ENCODE measurements at regions not wholly inside any gene's neighbourhood (a gene's known extent, or its start where the extent isn't known, plus 50 kb on each side); places are given as distances from the start of the nearest gene placed in this dataset.

DNA sequence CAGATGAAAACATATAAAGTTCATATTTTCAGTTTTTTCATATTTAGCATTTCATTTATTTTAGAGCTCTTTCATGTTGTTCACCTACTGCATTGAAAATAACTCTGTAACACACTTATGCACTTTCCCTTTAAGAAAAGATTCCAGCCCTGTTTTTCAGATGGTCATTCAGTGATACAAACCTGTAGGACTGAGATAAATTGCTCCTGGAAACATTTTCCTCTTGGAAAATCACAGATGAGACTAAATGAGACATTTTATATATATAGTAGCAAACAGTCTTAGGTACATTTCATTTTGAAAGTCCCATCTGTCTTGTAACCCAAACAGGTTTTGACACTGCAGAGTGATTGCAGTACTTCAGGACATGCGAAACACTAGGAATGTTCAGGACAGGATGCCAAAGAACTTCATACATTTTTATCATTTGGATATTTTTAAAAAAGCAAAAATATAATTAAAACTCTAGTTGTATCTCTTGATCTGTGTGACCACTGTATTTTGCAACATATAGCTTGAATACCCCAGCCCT is 412.4 kb downstream of the MTX2 start:
- no peak for DNase-seq (ENCODE audit: low read depth)

- DNase-seq (ENCODE audit: low read depth) = no peak
These were observed 413.0 kb downstream of the MTX2 start for GRCh38 chr2:176682278-176682677.

GRCh38 chr2:176683618-176684111 is 414.4 kb downstream of the MTX2 start:
- DNase-seq (ENCODE audit: low read depth) = no peak

GRCh38 chr2:176685908-176686307 is 416.7 kb downstream of the MTX2 start:
- DNase-seq (ENCODE audit: low read depth) = no peak

DNA sequence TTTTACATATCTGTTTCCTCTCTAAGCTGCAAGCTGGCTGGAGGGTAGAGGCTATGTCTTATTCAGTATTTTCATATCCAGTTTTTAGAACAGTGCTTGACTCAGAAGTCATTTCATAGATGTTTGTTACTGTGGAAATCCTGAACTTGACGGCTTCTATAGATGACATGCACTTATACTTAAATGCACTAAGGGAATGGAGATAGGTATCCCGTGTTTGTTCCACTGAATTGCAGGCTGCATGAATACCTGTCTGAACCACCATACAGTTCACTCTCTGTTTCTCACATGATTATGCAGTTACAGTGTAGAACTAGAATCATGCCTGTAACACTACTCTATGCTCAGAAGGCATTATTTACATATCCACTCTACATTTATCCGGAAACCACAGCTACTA is 417.1 kb downstream of the MTX2 start:
- DNase-seq (ENCODE audit: low read depth) = no peak

DNA sequence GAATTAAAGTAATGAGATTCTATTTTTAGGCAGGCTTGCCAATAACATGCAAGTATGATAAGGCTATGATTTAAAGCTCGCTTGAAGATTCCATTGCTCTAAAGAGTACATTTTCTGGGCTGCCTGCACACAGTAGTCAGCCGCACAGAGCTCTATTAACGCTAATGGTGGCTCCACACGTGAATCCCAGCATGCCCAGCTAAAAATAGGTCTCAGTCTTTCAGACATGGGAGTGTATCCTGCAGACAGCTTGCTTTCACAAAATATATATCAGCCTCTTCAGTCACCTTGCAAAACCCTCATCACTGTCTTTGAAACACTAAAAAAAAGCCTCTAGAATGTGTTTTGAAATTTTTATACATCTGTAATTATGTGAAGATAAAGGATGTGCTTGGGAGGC is 418.1 kb downstream of the MTX2 start:
- DNase-seq (ENCODE audit: low read depth) = no peak

DNA sequence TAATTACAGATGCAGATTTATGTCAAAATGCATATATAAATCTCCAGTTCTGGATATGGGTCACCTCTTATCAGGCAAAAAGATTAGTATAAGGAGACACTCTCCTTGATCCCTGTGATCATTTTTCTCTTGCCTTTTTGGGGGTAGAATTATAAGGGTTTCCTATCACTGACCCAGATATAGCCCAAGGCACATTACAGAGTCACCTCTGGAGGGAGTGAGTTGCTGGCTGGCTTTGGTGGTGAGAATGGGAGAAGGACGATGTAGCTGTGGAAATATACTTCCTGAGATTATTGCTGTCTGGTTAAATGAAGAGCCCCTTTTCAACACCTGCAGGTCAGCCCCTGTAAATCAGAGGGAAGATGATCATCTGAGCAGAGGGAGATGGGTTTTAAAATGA is 418.7 kb downstream of the MTX2 start:
- DNase-seq (ENCODE audit: low read depth) = no peak

DNA sequence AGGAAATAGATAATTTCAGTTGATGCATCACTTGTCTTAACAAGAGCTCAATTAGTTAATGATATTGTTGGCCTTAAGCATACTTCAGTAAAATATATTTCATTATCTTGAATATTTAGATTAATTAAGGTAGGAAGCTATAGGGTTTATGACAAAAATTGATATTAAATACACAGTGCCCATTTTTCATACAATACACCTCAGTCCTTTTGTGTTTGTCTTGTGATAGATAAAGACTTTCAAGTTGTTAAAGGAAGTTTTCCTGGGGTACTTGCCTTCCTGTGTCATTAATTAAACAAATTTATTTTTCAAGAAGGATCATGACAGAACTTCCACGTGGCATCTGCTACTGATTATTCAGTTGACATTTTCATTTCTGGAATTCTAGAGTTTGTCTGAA is 420.5 kb downstream of the MTX2 start:
- no peak for DNase-seq (ENCODE audit: low read depth)

- no peak for DNase-seq (ENCODE audit: low read depth)
These were observed 422.2 kb downstream of the MTX2 start for GRCh38 chr2:176691471-176691870.

GRCh38 chr2:176692533-176692932 is 423.3 kb downstream of the MTX2 start:
- DNase-seq (ENCODE audit: low read depth) = no peak

- no peak for DNase-seq (ENCODE audit: low read depth)
These were observed 429.9 kb downstream of the MTX2 start for GRCh38 chr2:176699098-176699497.

DNA sequence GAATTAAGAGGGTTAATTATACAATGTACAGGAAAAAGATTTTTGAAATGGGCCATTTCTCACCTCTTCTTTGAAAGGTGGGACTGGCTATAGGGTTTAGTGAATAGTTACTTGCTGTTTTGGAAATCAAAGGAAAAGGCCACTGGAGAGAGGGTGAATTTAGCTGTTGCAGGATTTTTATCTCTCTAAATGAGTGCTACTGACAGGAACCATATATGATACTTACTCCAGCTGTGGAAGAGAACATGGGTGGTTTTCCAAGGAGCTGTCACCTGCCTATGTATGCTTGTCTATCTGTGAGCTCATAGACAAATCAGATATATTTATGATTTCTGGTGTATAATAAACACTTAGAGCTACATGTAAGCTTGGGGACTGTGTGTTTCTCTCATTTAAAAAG is 430.4 kb downstream of the MTX2 start:
- DNase-seq (ENCODE audit: low read depth) = no peak

- no peak for DNase-seq (ENCODE audit: low read depth)
These were observed 432.9 kb downstream of the MTX2 start for GRCh38 chr2:176702131-176702530.

DNA sequence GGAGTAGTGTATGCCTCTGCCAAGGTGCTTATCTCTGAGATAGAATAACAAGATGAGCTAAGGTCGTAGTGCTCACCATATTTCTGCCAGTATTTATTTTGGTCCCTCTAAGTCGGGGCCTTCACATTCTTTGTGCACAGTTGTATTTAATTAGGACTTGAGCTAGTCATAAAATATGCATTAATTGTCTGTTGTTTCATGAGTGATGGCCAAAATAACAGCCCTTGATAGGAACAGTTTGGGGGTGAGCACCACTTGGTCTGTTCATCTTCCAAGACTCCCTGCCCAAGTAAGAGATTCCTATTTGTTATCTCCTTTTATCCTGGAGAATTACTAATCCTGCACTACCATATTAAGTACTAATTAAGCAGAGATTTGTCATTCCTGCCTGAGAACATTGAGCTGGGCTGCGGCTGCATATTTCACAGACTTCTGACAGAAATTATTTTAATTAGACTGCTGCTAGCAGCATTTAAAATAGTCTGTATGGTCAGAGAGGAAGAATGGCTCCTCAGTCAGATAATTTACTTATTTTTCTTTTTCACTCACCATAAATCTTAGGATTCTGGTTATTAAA is 435.1 kb downstream of the MTX2 start:
- no peak for DNase-seq (ENCODE audit: low read depth)

- DNase-seq (ENCODE audit: low read depth) = no peak
These were observed 440.1 kb downstream of the MTX2 start for GRCh38 chr2:176709149-176709951.

GRCh38 chr2:176709991-176710390 is 440.7 kb downstream of the MTX2 start:
- no peak for DNase-seq (ENCODE audit: low read depth)

DNA sequence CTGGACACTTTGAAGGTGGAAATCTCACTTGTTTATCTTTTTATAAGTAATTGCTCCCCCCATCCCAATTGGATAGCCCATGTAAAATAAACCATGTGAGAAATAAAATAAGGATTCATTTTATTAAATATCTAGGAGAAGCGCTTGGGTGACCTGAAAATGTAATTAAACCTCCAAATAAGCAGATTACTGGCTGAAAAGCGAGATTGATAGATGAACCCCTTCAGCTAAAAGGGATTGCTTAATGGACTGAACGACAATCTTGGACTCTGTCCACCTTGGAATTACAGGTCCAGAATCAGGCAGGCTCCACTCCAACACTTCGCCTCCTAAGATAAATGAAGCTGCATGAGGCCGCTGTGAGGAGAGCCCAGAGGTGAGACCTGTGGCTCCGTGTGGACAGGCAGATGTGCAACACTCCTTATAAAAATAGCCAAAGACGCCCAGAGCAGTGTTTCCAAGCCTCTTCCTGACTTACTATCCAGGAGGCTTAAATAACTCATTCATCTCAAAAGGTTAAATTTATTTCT is 441.5 kb downstream of the MTX2 start:
- no peak for DNase-seq (ENCODE audit: low read depth)

DNA sequence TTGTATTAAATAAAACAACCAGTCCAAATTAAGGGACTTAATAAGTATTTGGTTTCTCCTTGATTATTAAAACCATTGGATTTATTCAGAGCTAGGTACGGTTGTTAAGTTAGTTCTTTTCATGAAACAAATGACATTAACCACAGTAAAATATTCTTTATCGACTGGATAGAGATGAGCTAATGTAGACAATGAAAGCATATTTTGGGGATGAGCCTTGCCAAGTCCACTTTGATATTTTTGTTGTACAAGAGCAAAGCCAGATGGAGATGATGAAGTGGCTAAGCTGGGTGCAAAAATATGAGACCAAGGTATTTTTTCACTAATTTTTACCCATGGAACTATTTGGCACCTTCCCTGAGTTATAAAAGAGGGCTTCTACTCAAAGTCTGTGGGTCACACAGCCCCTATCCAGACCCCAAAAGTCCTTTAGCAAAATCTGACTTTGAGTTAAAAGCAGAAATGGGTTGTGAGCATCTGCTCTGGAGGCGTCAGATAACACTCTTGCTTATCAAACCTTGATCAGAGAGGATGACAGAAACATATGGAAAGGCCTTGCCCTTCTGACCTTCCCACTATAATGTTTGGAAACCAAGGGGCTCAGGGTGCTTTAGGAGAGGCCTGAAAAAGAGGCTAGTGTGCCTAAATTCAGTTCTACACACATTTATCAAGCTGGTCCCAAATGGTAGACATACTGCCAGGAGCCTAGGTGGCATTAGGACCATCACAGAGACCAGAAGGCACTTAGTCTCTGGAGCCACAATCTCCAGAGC is 456.8 kb downstream of the MTX2 start:
- DNase-seq (ENCODE audit: low read depth) = no peak

- DNase-seq (ENCODE audit: low read depth) = no peak
These were observed 458.5 kb downstream of the MTX2 start for GRCh38 chr2:176727696-176728095.

DNA sequence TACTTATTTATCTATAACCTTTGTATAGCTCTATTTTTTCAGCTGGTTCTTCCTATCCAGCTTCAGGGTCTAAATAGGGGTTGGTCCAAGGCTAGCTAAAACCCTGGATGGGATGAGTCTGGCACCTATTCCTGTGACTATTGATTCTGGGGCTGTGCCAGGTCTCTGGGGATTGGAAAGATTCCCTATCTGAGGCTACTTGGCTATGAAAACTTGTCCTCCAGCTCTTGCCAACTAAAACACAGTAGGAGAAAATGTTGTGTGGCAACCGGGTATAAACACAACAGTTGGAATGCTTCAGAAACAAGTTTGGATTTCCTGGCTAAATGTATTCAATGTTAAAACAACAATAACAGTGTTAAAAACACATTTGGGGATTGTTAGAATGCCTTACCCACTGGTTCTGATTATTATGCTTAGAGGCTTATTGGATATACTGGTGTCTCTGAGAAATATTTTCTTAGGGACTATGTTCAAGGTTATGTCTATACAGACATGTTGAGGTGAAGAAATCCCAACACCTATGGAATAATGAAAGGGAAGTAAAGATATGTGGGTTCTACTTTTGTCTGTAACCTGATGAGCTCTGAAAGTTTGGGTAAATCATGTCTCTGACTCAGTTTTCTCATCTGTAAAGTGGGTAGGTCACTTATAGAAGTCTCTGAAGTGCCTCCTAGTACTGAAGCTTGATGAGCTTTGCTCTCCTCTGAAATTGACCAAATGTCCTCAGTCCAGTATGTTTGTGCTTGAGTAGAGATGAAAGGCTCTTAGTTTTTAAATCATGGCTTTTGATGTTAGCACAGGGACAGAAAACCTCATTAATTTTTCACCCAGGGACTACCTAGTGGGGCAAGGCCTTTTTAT is 460.7 kb downstream of the MTX2 start:
- no peak for DNase-seq (ENCODE audit: low read depth)

DNA sequence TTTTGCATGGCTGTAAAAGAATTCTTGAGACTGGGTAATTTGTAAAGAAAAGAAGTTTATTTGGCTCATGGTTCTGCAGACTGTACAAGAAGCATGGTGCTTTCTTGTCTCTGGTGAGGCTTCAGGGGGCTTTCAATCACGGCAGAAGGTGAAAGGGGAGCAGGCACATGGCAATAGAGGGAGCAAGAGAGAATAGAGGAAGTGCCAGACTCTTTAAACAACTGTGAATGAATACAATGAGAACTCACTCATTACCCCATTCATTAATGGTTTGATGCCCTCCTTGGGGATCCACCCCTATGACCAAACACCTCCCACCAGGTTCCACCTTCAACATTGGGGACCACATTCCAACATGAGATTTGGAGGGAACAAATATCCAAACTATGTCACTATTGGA is 463.5 kb downstream of the MTX2 start:
- DNase-seq (ENCODE audit: low read depth) = no peak
